ENCODE measurements at regions not wholly inside any gene's neighbourhood (a gene's known extent, or its start where the extent isn't known, plus 50 kb on each side); places are given as distances from the start of the nearest gene placed in this dataset.

DNA sequence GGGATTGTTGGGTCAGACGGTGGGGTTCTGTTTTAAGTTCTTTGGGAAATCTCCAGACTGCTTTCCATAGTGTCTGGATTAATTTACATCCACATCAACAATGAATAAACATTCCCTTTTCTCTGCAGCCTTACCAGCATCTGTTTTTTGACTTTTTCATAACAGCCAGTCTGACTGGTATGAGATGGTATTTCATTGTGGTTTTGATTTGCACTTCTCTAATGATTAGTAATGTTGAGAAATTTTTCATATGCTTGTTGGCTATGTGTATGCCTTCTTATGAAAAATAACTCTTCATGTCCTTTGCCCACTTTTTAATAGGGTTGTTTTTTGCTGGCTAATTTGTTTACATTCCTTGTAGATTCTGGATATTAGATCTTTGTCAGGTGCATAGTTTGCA lies 140.8 kb upstream of the CNTN1 start:
- H3K27me3 ChIP-seq (ENCODE audit: control insufficient read depth, insufficient read depth, low read length): no peaks in the 10 kb centered on the region
- no peak overlapping the region for H3K4me3 ChIP-seq (ENCODE audit: low read length)
- H3K9me3 ChIP-seq (ENCODE audit: control insufficient read depth, insufficient read depth, low read length): no peaks in the 10 kb centered on the region
- no CpG with 5 or more reads among the region's 1 CpG for WGBS (ENCODE audit: insufficient coverage, insufficient read length)
- no peak for DNase-seq (ENCODE audit: low read depth, low spot score)
- H3K4me1 ChIP-seq (ENCODE audit: control insufficient read depth, insufficient read depth, low read length): no peaks in the 10 kb centered on the region
- no peak overlapping the region for H3K27ac ChIP-seq (ENCODE audit: low read length)
- H3K36me3 ChIP-seq (ENCODE audit: control insufficient read depth, insufficient read depth, low read length): no peaks in the 10 kb centered on the region

DNA sequence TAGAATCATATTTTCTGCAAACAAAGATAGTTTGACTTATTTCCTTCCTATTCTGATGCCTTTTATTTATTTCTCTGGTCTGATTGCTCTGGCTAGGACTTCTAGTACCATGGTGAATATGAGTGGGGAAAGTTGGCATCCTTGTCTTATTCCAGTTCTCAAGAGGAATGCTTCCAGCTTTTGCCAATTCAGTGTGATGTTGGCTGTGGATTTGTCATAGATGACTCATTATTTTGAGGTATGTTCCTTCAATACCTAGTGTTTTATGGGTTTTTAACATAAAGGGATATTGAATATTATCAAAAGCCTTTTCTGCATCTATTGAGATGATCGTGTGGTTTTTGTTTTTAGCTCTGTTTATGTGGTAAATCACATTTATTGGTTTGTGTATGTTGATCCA lies 139.4 kb upstream of the CNTN1 start:
- WGBS (ENCODE audit: insufficient coverage, insufficient read length): no CpG with 5 or more reads among the region's 1 CpG
- Histone ChIP-seq H3K4me1 (ENCODE audit: control insufficient read depth, insufficient read depth, low read length) (no peaks in the 10 kb centered on the region), H3K36me3 (ENCODE audit: control insufficient read depth, insufficient read depth, low read length) (no peaks in the 10 kb centered on the region), H3K27me3 (ENCODE audit: control insufficient read depth, insufficient read depth, low read length) (no peaks in the 10 kb centered on the region), H3K27ac (ENCODE audit: low read length) (no peak overlapping the region), H3K9me3 (ENCODE audit: control insufficient read depth, insufficient read depth, low read length) (no peaks in the 10 kb centered on the region), H3K4me3 (ENCODE audit: low read length) (no peak overlapping the region)
- DNase-seq (ENCODE audit: low read depth, low spot score): no peak

DNA sequence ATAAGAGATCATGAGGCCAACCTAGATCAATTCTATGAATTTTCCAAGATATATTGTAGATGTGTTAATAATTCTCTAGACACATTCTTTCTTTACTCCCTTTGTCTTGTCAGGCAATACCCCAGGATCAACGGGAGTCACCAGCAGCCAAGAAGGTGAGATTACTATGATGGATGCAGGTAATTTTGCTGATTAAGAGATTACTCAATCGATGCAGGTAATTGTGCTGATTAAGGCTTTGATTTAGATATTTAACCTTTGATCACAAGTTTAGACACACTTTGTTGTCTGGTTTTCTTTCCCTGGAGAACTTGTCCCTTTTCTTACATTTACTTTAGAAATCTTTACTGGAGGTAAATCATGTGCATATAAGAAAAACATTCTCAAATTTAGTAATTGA lies 134.3 kb upstream of the CNTN1 start:
- WGBS (ENCODE audit: insufficient coverage, insufficient read length): no CpG with 5 or more reads among the region's 2 CpGs
- DNase-seq (ENCODE audit: low read depth, low spot score): no peak

DNA sequence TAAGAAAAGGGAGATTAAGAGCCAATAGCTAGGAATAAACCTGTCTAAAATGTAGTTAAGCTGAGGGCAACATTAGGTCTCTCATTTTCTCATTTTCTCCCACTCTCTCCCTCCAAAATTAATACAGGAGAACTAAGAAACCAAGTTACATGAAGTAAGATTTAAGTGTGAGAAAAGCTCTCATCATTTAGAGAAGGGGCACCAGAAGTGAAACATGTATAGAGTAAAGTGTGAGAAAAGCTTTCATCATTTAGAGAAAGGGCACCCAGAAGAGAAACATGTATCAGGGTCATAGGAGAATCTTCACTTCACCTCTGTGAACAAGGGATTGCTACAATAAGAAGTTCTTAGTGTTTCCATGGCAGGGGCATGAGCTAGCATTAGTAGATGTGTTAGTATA lies 132.4 kb upstream of the CNTN1 start:
- H3K27ac ChIP-seq (ENCODE audit: low read length): no peak overlapping the region
- H3K36me3 ChIP-seq (ENCODE audit: control insufficient read depth, insufficient read depth, low read length): no peaks in the 10 kb centered on the region
- no peaks in the 10 kb centered on the region for H3K9me3 ChIP-seq (ENCODE audit: control insufficient read depth, insufficient read depth, low read length)
- H3K27me3 ChIP-seq (ENCODE audit: control insufficient read depth, insufficient read depth, low read length): no peaks in the 10 kb centered on the region
- H3K4me1 ChIP-seq (ENCODE audit: control insufficient read depth, insufficient read depth, low read length): no peaks in the 10 kb centered on the region
- no peak for DNase-seq (ENCODE audit: low read depth, low spot score)
- H3K4me3 ChIP-seq (ENCODE audit: low read length): no peak overlapping the region

More for the DNA sequence above, 134.3 kb upstream of the CNTN1 start:
- H3K27me3 ChIP-seq (ENCODE audit: control insufficient read depth, insufficient read depth, low read length): no peaks in the 10 kb centered on the region
- no peaks in the 10 kb centered on the region for H3K4me1 ChIP-seq (ENCODE audit: control insufficient read depth, insufficient read depth, low read length)
- no peak overlapping the region for H3K4me3 ChIP-seq (ENCODE audit: low read length)
- no peaks in the 10 kb centered on the region for H3K36me3 ChIP-seq (ENCODE audit: control insufficient read depth, insufficient read depth, low read length)
- H3K9me3 ChIP-seq (ENCODE audit: control insufficient read depth, insufficient read depth, low read length): no peaks in the 10 kb centered on the region
- no peak overlapping the region for H3K27ac ChIP-seq (ENCODE audit: low read length)

DNA sequence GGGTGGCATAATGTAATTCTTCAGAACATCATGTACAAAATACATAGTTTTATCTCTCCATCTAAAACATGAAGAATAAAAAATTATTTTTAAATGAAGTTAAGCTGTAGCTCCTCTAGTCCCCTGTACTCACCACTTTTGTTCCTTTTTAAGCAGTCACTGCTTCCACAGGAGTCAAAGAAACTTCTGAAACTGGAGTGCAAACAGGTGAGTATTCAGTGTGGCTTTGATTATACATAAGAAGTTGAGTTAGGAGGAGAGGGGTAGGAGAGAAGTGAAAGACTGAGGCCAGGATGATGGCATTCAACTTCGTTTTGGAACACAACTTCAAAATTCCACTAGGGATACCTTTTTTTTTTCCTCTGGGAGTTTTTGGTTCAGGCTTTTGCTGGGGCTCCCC lies 131.4 kb upstream of the CNTN1 start:
- WGBS (ENCODE audit: insufficient coverage, insufficient read length): no CpG with 5 or more reads among the region's 1 CpG
- H3K36me3 ChIP-seq (ENCODE audit: control insufficient read depth, insufficient read depth, low read length): no peaks in the 10 kb centered on the region
- H3K27me3 ChIP-seq (ENCODE audit: control insufficient read depth, insufficient read depth, low read length): no peaks in the 10 kb centered on the region
- H3K9me3 ChIP-seq (ENCODE audit: control insufficient read depth, insufficient read depth, low read length): no peaks in the 10 kb centered on the region
- H3K27ac ChIP-seq (ENCODE audit: low read length): no peak overlapping the region
- no peak for DNase-seq (ENCODE audit: low read depth, low spot score)
- H3K4me1 ChIP-seq (ENCODE audit: control insufficient read depth, insufficient read depth, low read length): no peaks in the 10 kb centered on the region
- no peak overlapping the region for H3K4me3 ChIP-seq (ENCODE audit: low read length)

DNA sequence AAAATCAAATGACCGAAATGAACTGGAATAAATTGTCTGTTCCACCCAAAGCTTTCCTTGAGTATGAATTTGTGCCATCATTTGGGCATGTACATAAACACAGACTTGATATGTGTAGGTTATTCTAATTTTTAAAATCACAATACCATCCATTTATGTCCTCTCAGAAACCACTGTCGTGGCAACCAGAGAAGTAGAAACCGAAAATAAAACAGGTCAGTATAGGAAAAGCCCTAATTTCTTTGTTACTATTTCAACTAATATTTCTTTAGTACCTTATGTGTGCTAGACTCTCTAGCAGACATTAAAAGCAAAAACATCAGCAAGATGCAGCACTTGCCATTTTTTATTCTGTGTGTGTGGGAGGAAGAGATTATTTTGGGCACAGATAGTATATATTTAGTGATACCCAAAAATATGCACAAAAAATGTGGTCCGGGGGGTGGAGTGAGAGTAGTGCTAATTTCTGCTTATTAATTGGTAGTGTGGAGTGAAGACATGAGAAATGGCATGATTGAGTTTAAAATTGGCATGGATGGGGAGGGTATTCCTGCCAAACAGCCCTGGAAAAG lies 130.8 kb upstream of the CNTN1 start:
- Histone ChIP-seq H3K27me3 (ENCODE audit: control insufficient read depth, insufficient read depth, low read length) (no peaks in the 10 kb centered on the region), H3K4me3 (ENCODE audit: low read length) (no peak overlapping the region), H3K27ac (ENCODE audit: low read length) (no peak overlapping the region), H3K4me1 (ENCODE audit: control insufficient read depth, insufficient read depth, low read length) (no peaks in the 10 kb centered on the region), H3K9me3 (ENCODE audit: control insufficient read depth, insufficient read depth, low read length) (no peaks in the 10 kb centered on the region), H3K36me3 (ENCODE audit: control insufficient read depth, insufficient read depth, low read length) (no peaks in the 10 kb centered on the region)
- DNase-seq (ENCODE audit: low read depth, low spot score): no peak
- WGBS (ENCODE audit: insufficient coverage, insufficient read length): no CpG with 5 or more reads among the region's 4 CpGs

DNA sequence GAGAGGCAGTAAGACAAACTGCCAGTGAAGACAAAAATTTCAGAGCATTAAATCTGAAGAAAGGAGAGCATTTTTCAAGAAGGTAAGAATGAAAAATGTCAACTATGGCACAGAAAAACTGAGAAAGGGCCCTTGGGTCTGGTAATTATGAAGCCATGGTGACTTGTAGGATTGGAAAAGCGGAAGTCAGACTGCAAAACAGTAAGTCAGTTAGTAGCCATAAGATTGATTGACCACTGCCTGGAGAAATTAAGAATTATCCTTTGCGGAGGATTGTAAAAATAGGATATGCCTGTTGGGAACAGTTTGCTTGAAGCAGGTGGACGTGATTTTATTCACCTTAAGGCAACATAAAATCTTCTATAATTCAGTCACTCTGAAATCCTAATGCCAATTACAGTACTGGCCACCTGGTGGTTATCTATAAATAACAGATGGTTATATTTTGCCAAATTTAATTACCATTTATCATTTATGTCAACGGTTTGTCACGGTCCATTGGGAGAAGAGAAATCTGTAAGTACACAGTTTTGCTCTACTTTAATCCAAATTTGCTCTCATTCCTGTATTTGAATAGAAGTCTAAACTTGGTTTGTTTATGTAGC lies 127.1 kb upstream of the CNTN1 start:
- no CpG with 5 or more reads among the region's 5 CpGs for WGBS (ENCODE audit: insufficient coverage, insufficient read length)
- H3K27ac ChIP-seq (ENCODE audit: low read length): no peak overlapping the region
- H3K4me3 ChIP-seq (ENCODE audit: low read length): no peak overlapping the region
- no peaks in the 10 kb centered on the region for H3K27me3 ChIP-seq (ENCODE audit: control insufficient read depth, insufficient read depth, low read length)
- no peaks in the 10 kb centered on the region for H3K9me3 ChIP-seq (ENCODE audit: control insufficient read depth, insufficient read depth, low read length)
- no peaks in the 10 kb centered on the region for H3K4me1 ChIP-seq (ENCODE audit: control insufficient read depth, insufficient read depth, low read length)
- DNase-seq (ENCODE audit: low read depth, low spot score): no peak
- no peaks in the 10 kb centered on the region for H3K36me3 ChIP-seq (ENCODE audit: control insufficient read depth, insufficient read depth, low read length)

DNA sequence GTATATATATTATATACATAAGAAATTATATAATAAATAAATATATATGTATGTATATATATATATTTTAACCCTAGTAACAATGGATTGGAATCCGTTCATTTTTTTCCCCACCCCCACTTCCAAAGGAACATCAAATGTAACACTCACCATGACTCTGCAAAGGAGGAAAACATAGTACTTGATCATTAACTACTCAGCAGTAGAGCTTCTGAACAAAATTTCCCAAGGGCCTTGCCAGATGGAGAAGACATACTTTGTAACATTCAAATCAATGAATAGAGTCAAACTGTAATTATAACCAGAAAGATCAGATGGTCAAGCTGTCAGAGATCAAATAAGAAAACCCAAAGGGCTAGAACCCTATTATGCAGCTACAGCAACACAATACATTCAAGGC lies 126.0 kb upstream of the CNTN1 start:
- no CpG with 5 or more reads among the region's 1 CpG for WGBS (ENCODE audit: insufficient coverage, insufficient read length)

DNA sequence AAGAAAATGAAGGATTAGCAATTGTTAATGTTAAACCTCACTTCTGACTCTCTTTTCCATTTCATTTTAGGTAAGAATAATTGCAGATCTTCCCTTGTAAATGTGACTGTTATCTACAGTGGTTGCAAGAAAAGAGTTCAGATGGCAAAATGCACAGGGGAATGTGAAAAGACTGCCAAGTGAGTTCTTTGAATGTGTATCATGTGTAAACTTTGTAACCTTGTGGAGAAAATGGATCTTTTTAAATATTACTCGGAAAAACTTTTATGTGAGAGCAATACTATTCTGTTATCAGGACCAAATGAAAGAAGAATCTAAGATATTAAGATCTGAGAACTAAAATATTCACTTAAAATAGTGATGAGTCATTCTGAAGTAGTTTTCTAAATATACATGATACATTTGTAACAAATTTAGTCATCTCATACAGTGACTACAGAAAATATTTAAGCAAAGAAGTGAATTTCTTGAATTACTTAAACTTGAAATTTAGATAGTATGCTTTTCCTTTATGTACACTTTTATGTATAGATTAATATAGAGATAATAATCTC lies 122.5 kb upstream of the CNTN1 start:
- no peak for DNase-seq (ENCODE audit: low read depth, low spot score)
- Histone ChIP-seq H3K27me3 (ENCODE audit: control insufficient read depth, insufficient read depth, low read length) (no peaks in the 10 kb centered on the region), H3K4me1 (ENCODE audit: control insufficient read depth, insufficient read depth, low read length) (no peaks in the 10 kb centered on the region), H3K9me3 (ENCODE audit: control insufficient read depth, insufficient read depth, low read length) (no peaks in the 10 kb centered on the region), H3K36me3 (ENCODE audit: control insufficient read depth, insufficient read depth, low read length) (no peaks in the 10 kb centered on the region), H3K27ac (ENCODE audit: low read length) (no peak overlapping the region), H3K4me3 (ENCODE audit: low read length) (no peak overlapping the region)
- WGBS (ENCODE audit: insufficient coverage, insufficient read length): no CpG with 5 or more reads among the region's 1 CpG

More for the DNA sequence above, 126.0 kb upstream of the CNTN1 start:
- DNase-seq (ENCODE audit: low read depth, low spot score): no peak
- no peaks in the 10 kb centered on the region for H3K36me3 ChIP-seq (ENCODE audit: control insufficient read depth, insufficient read depth, low read length)
- no peaks in the 10 kb centered on the region for H3K27me3 ChIP-seq (ENCODE audit: control insufficient read depth, insufficient read depth, low read length)
- H3K9me3 ChIP-seq (ENCODE audit: control insufficient read depth, insufficient read depth, low read length): no peaks in the 10 kb centered on the region
- no peak overlapping the region for H3K27ac ChIP-seq (ENCODE audit: low read length)
- no peak overlapping the region for H3K4me3 ChIP-seq (ENCODE audit: low read length)
- no peaks in the 10 kb centered on the region for H3K4me1 ChIP-seq (ENCODE audit: control insufficient read depth, insufficient read depth, low read length)

DNA sequence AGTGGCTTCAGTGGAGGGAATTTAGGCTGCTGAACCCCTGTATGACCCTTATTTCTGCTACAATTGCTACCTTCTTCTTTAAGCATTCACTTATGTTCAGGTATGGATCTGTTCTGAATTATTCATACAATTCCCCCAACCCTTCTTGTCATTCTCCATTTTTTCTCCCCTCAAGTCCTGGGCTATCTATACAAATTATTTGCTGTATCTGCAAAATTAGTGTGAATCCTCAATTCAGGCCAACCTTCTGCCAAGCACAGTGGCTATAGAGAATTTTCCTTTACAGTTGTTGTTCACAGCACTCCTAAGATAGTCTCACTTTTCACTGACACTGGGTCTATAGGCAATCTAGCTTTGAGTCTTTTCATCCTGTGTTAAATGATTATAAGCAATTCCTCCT lies 119.2 kb upstream of the CNTN1 start:
- no peak for DNase-seq (ENCODE audit: low read depth, low spot score)
- H3K27me3 ChIP-seq (ENCODE audit: control insufficient read depth, insufficient read depth, low read length): no peaks in the 10 kb centered on the region
- no peaks in the 10 kb centered on the region for H3K9me3 ChIP-seq (ENCODE audit: control insufficient read depth, insufficient read depth, low read length)
- no peaks in the 10 kb centered on the region for H3K4me1 ChIP-seq (ENCODE audit: control insufficient read depth, insufficient read depth, low read length)
- no peak overlapping the region for H3K4me3 ChIP-seq (ENCODE audit: low read length)
- no peak overlapping the region for H3K27ac ChIP-seq (ENCODE audit: low read length)
- H3K36me3 ChIP-seq (ENCODE audit: control insufficient read depth, insufficient read depth, low read length): no peaks in the 10 kb centered on the region

DNA sequence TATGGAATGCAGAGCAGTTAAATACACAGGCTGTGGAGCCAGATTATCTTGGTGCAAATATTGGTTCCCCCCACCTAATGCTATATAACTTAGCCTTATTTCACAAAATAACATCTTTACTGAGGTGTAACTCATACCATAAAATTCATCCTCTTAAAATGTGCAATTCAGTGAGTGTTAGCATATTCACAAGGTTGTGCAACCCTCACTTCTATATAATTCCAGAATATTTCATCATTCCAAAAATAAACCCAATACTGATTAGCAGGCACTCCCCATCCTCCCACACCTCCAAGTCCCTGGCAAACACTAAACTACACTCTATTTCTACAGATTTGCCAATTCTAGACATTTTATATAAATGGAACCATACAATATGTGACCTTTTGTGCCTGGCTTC lies 116.3 kb upstream of the CNTN1 start:
- Histone ChIP-seq H3K27ac (ENCODE audit: low read length) (no peak overlapping the region), H3K4me1 (ENCODE audit: control insufficient read depth, insufficient read depth, low read length) (no peaks in the 10 kb centered on the region), H3K9me3 (ENCODE audit: control insufficient read depth, insufficient read depth, low read length) (peaks cover 1% of the 10 kb centered on the region; the same call in 1 of the 2 replicates), H3K27me3 (ENCODE audit: control insufficient read depth, insufficient read depth, low read length) (no peaks in the 10 kb centered on the region), H3K36me3 (ENCODE audit: control insufficient read depth, insufficient read depth, low read length) (no peaks in the 10 kb centered on the region), H3K4me3 (ENCODE audit: low read length) (no peak overlapping the region)
- DNase-seq (ENCODE audit: low read depth, low spot score): no peak

All from iPS DF 6.9 (cell line).